ENCODE measurements at regions not wholly inside any gene's neighbourhood (a gene's known extent, or its start where the extent isn't known, plus 50 kb on each side); places are given as distances from the start of the nearest gene placed in this dataset.

DNA sequence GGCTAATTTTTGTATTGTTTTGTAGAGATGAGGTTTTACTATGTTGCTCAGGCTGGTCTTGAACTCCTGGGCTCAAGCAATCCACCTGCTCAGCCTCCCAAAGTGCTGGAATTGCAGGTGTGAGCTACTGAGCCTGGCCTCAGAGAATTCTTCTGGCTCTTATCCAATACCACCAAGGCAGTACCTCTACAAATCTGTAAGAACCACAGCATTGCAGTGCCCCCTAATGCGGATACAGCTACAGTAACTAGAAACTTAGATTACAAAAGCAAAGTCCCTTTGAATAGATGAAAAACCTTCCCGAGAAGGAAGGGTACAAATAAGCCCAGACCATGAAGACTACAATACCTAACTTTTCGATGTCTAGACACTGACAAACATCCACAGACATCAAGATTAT lies 107.9 kb upstream of the DPPA4 start:
- Histone ChIP-seq H3K27me3 (ENCODE audit: insufficient read depth, low read depth, low read length) (no peaks in the 10 kb centered on the region), H3K9me2 (ENCODE audit: insufficient read depth, low read length) (no peaks in the 10 kb centered on the region), H3K27ac (ENCODE audit: low read length) (no peak overlapping the region), H3K9ac (ENCODE audit: low read length) (no peak overlapping the region), H3K79me2 (replicated peaks; ENCODE audit: insufficient read depth, low read length) (no peaks in the 10 kb centered on the region), H3K9me3 (ENCODE audit: low read length) (no peaks in the 10 kb centered on the region), H3F3A (ENCODE audit: insufficient read depth, low read length, poor library complexity, severe bottlenecking) (no peaks in the 10 kb centered on the region), H2AFZ (ENCODE audit: low read depth, low read length) (no peak overlapping the region), H3K36me3 (ENCODE audit: insufficient read depth, low read length) (no peaks in the 10 kb centered on the region), H3K4me3 (ENCODE audit: low read length) (no peak overlapping the region), H4K20me1 (ENCODE audit: insufficient read depth) (no peaks in the 10 kb centered on the region), H3K4me2 (ENCODE audit: low read length) (no peak overlapping the region)
- TF ChIP-seq, protein P1, sequence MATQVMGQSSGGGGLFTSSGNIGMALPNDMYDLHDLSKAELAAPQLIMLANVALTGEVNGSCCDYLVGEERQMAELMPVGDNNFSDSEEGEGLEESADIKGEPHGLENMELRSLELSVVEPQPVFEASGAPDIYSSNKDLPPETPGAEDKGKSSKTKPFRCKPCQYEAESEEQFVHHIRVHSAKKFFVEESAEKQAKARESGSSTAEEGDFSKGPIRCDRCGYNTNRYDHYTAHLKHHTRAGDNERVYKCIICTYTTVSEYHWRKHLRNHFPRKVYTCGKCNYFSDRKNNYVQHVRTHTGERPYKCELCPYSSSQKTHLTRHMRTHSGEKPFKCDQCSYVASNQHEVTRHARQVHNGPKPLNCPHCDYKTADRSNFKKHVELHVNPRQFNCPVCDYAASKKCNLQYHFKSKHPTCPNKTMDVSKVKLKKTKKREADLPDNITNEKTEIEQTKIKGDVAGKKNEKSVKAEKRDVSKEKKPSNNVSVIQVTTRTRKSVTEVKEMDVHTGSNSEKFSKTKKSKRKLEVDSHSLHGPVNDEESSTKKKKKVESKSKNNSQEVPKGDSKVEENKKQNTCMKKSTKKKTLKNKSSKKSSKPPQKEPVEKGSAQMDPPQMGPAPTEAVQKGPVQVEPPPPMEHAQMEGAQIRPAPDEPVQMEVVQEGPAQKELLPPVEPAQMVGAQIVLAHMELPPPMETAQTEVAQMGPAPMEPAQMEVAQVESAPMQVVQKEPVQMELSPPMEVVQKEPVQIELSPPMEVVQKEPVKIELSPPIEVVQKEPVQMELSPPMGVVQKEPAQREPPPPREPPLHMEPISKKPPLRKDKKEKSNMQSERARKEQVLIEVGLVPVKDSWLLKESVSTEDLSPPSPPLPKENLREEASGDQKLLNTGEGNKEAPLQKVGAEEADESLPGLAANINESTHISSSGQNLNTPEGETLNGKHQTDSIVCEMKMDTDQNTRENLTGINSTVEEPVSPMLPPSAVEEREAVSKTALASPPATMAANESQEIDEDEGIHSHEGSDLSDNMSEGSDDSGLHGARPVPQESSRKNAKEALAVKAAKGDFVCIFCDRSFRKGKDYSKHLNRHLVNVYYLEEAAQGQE (IDR thresholded peaks at IDR 0.05; ENCODE audit: borderline replicate concordance) = no peak
- TF ChIP-seq EP300 (conservative IDR thresholded peaks at IDR 0.05; ENCODE audit: poor library complexity, severe bottlenecking) (no peak), MXI1 (conservative IDR thresholded peaks at IDR 0.05; ENCODE audit: poor library complexity, severe bottlenecking) (no peak), TAF1 (IDR thresholded peaks at IDR 0.05; ENCODE audit: low read depth) (no peak), POLR2AphosphoS5 (IDR thresholded peaks at IDR 0.05) (no peak), EZH2 (IDR thresholded peaks at IDR 0.05; ENCODE audit: borderline replicate concordance, insufficient read depth, low read length, poor library complexity, severe bottlenecking) (no peak), SMC3 (conservative IDR thresholded peaks at IDR 0.05; ENCODE audit: poor library complexity) (no peak), RAD21 (conservative IDR thresholded peaks at IDR 0.05) (no peak)
- TF ChIP-seq, protein P2, sequence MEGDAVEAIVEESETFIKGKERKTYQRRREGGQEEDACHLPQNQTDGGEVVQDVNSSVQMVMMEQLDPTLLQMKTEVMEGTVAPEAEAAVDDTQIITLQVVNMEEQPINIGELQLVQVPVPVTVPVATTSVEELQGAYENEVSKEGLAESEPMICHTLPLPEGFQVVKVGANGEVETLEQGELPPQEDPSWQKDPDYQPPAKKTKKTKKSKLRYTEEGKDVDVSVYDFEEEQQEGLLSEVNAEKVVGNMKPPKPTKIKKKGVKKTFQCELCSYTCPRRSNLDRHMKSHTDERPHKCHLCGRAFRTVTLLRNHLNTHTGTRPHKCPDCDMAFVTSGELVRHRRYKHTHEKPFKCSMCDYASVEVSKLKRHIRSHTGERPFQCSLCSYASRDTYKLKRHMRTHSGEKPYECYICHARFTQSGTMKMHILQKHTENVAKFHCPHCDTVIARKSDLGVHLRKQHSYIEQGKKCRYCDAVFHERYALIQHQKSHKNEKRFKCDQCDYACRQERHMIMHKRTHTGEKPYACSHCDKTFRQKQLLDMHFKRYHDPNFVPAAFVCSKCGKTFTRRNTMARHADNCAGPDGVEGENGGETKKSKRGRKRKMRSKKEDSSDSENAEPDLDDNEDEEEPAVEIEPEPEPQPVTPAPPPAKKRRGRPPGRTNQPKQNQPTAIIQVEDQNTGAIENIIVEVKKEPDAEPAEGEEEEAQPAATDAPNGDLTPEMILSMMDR (IDR thresholded peaks at IDR 0.05; ENCODE audit: poor library complexity, severe bottlenecking) = no peak

DNA sequence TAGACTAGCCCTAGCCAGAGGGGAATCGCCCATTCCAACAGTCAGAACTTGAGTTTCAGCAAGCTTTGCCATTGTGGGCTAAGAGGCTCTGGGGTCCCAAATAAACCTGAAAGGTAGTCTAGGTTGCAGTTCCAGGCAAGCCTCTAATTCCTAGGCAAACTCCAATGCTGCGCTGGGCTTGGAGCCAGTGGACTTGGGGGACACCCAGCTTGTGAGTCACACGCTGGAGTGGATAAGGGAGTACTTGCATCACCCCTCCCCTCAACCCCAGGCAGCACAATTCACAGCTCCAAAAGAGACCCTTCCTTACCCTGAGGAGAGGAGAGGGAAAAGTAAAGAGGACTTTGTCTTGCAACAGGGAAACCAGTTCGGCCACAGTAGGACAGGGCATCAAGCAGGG lies 105.2 kb upstream of the DPPA4 start:
- Histone ChIP-seq H3K27me3 (ENCODE audit: insufficient read depth, low read depth, low read length) (no peaks in the 10 kb centered on the region), H2AFZ (ENCODE audit: low read depth, low read length) (no peak overlapping the region), H3K9me2 (ENCODE audit: insufficient read depth, low read length) (no peaks in the 10 kb centered on the region), H3F3A (ENCODE audit: insufficient read depth, low read length, poor library complexity, severe bottlenecking) (no peaks in the 10 kb centered on the region), H3K4me2 (ENCODE audit: low read length) (no peak overlapping the region), H3K9me3 (ENCODE audit: low read length) (no peaks in the 10 kb centered on the region), H3K79me2 (replicated peaks; ENCODE audit: insufficient read depth, low read length) (no peaks in the 10 kb centered on the region), H3K36me3 (ENCODE audit: insufficient read depth, low read length) (no peaks in the 10 kb centered on the region), H4K20me1 (ENCODE audit: insufficient read depth) (no peaks in the 10 kb centered on the region), H3K27ac (ENCODE audit: low read length) (no peak overlapping the region), H3K9ac (ENCODE audit: low read length) (no peak overlapping the region), H3K4me3 (ENCODE audit: low read length) (no peak overlapping the region)
- no peak for TF ChIP-seq EZH2 (IDR thresholded peaks at IDR 0.05; ENCODE audit: borderline replicate concordance, insufficient read depth, low read length, poor library complexity, severe bottlenecking)
- TF ChIP-seq SMC3 (conservative IDR thresholded peaks at IDR 0.05; ENCODE audit: poor library complexity) = no peak
- TF ChIP-seq, protein P2 (IDR thresholded peaks at IDR 0.05; ENCODE audit: poor library complexity, severe bottlenecking) = no peak
- no peak for TF ChIP-seq EP300 (conservative IDR thresholded peaks at IDR 0.05; ENCODE audit: poor library complexity, severe bottlenecking)
- TF ChIP-seq, protein P1 (IDR thresholded peaks at IDR 0.05; ENCODE audit: borderline replicate concordance) = no peak
- no peak for TF ChIP-seq POLR2AphosphoS5 (IDR thresholded peaks at IDR 0.05)
- no peak for TF ChIP-seq RAD21 (conservative IDR thresholded peaks at IDR 0.05)
- TF ChIP-seq TAF1 (IDR thresholded peaks at IDR 0.05; ENCODE audit: low read depth) = no peak
- no peak for TF ChIP-seq MXI1 (conservative IDR thresholded peaks at IDR 0.05; ENCODE audit: poor library complexity, severe bottlenecking)

All from neural cell (in vitro differentiated cells).